Posterior vena cava (tissue), 2 donors: ENCODE measurements at regions not wholly inside any gene's neighbourhood (a gene's known extent, or its start where the extent isn't known, plus 50 kb on each side); places are given as distances from the start of the nearest gene placed in this dataset.

Experiments
- DNase-seq: peaks from one replicate; pipeline ENCODE4 v3.0.0-alpha.2; 2020; ENCODE audit warnings: low spot score
- intact Hi-C, 2 donors: fragments of 100-400 bp; cut with DNase I; formaldehyde crosslinking; loops; one replicate each; pipeline versions ENCODE4 v1.14.1 to v1.14.2; 2022 to 2023
- donor health status: DM: yes; HTN: yes; CAD: no.
- donor health status: DM: yes; HTN: yes; CAD: no.

- intact Hi-C loops = no loop called here
- no peak for DNase-seq
These were observed 233.6 kb upstream of the SEMA3E start for GRCh38 chr7:83882551-83882950.

- DNase-seq = no peak
These were observed 230.1 kb upstream of the SEMA3E start for GRCh38 chr7:83879063-83879462.

GRCh38 chr7:83878614-83879013 lies 229.7 kb upstream of the SEMA3E start:
- intact Hi-C loops = no loop called here
- DNase-seq = no peak

More at GRCh38 chr7:83879063-83879462, 230.1 kb upstream of the SEMA3E start:
- intact Hi-C loops = no loop called here

- intact Hi-C loops = no loop called here
- no peak for DNase-seq
These were observed 227.7 kb upstream of the SEMA3E start for GRCh38 chr7:83876593-83876992.

GRCh38 chr7:83873459-83873858 lies 224.5 kb upstream of the SEMA3E start:
- intact Hi-C loops = no loop called here
- no peak for DNase-seq

GRCh38 chr7:83872501-83872900 lies 223.6 kb upstream of the SEMA3E start:
- intact Hi-C loops = no loop called here
- no peak for DNase-seq

- intact Hi-C loops = no loop called here
- no peak for DNase-seq
These were observed 221.6 kb upstream of the SEMA3E start for GRCh38 chr7:83870515-83870914.

- intact Hi-C loops = no loop called here
- no peak for DNase-seq
These were observed 217.6 kb upstream of the SEMA3E start for GRCh38 chr7:83866582-83866981.

GRCh38 chr7:83864551-83864950 lies 215.6 kb upstream of the SEMA3E start:
- intact Hi-C loops = no loop called here
- no peak for DNase-seq

GRCh38 chr7:83863906-83864305 lies 215.0 kb upstream of the SEMA3E start:
- no peak for DNase-seq
- intact Hi-C loops = no loop called here

GRCh38 chr7:83861876-83862275 lies 212.9 kb upstream of the SEMA3E start:
- intact Hi-C loops = no loop called here
- no peak for DNase-seq

GRCh38 chr7:83859827-83860226 lies 210.9 kb upstream of the SEMA3E start:
- DNase-seq = no peak
- intact Hi-C loops = no loop called here

- DNase-seq = no peak
- intact Hi-C loops = no loop called here
These were observed 208.8 kb upstream of the SEMA3E start for GRCh38 chr7:83857691-83858090.

GRCh38 chr7:83856094-83856493 lies 207.2 kb upstream of the SEMA3E start:
- DNase-seq = no peak
- intact Hi-C loops = no loop called here

GRCh38 chr7:83852136-83852535 lies 203.2 kb upstream of the SEMA3E start:
- intact Hi-C loops = no loop called here
- DNase-seq = no peak

GRCh38 chr7:83851551-83851950 lies 202.6 kb upstream of the SEMA3E start:
- DNase-seq = no peak
- intact Hi-C loops = no loop called here

- intact Hi-C loops = no loop called here
- DNase-seq = no peak
These were observed 202.0 kb upstream of the SEMA3E start for GRCh38 chr7:83850941-83851340.

GRCh38 chr7:83850125-83850524 lies 201.2 kb upstream of the SEMA3E start:
- no peak for DNase-seq

GRCh38 chr7:83849131-83849530 lies 200.2 kb upstream of the SEMA3E start:
- intact Hi-C loops = no loop called here

More at GRCh38 chr7:83850125-83850524, 201.2 kb upstream of the SEMA3E start:
- intact Hi-C loops = no loop called here

GRCh38 chr7:83842894-83843293 lies 194.0 kb upstream of the SEMA3E start:
- DNase-seq = no peak
- intact Hi-C loops = no loop called here

More at GRCh38 chr7:83849131-83849530, 200.2 kb upstream of the SEMA3E start:
- no peak for DNase-seq

GRCh38 chr7:83837683-83838082 lies 188.7 kb upstream of the SEMA3E start:
- intact Hi-C loops = no loop called here
- no peak for DNase-seq

GRCh38 chr7:83836028-83836427 lies 187.1 kb upstream of the SEMA3E start:
- DNase-seq = no peak
- intact Hi-C loops = no loop called here
